K562 (cell line): ENCODE measurements at regions not wholly inside any gene's neighbourhood (a gene's known extent, or its start where the extent isn't known, plus 50 kb on each side); places are given as distances from the start of the nearest gene placed in this dataset.

ENCODE experiments used
- ATAC-seq: fragments of 200-7000 bp; cut with Tn5 transposase; 3 replicates; pipeline ENCODE4 v1.9.1; 2020; ENCODE audit warnings: moderate library complexity
- BruUV-seq: library from RNA; stranded (reverse); fragments of 400-500 nt; replicated peaks from 2 replicates; lab custom pipeline; 2021; lab: Mats Ljungman, UMichigan
- CTCF ChIA-PET: fragments of 300-600 bp; formaldehyde crosslinking; extraction: SDS; loops from one replicate; lab custom pipeline; 2021; ENCODE audit warnings: low intra/inter-chr PET ratio; lab: Yijun Ruan, JAX
- POLR2A ChIA-PET: fragments of 300-600, 350-650 bp; sonication (Branson Sonifier 250); formaldehyde crosslinking; extraction: SDS; loops from one replicate; lab custom pipeline; 2021; ENCODE audit warnings: antibody characterized with exemption, inconsistent platforms; lab: Yijun Ruan, JAX
- DNase-seq, 4 experiments: peaks; one replicate each; pipeline versions ENCODE4 v3.0.0 to v3.0.0-alpha.2; 2011 to 2018; ENCODE audit warnings: low spot score in 3 of 4, mixed read lengths in 3 of 4; ENCODE audit errors: extremely low read depth in 1 of 4
- FAIRE-seq: peaks from 2 replicates; lab custom pipeline; 2011; peaks lifted over from hg19 to GRCh38; lab: Jason Lieb, UNC
- H2AFZ ChIP-seq: 2 replicates; pipeline ENCODE4 v1.6.0; 2011; ENCODE audit warnings: low read depth, low read length, control low read depth, inconsistent platforms
- H3K27ac ChIP-seq: fragments of 200-600 bp; 3 replicates; pipeline ENCODE4 v1.8.0; 2011; ENCODE audit warnings: low read depth, mild to moderate bottlenecking, control low read depth, inconsistent platforms, low read length, moderate library complexity, mixed read lengths; ENCODE audit errors: extremely low read depth
- H3K27me3 ChIP-seq, 2 experiments: fragments of 300-600 bp in 1 of 2; 2 replicates in 1 of 2; 3 replicates in 1 of 2; pipeline versions ENCODE4 v1.6.0 to v1.8.0; 2011; ENCODE audit warnings: inconsistent platforms in 2 of 2, low read length in 2 of 2, mild to moderate bottlenecking in 1 of 2, mixed read lengths in 1 of 2, moderate library complexity in 1 of 2; ENCODE audit not compliant: control insufficient read depth in 2 of 2, insufficient read depth in 2 of 2
- H3K36me3 ChIP-seq: fragments of 300-600 bp; 3 replicates; pipeline ENCODE4 v1.8.0; 2011; ENCODE audit warnings: mild to moderate bottlenecking, low read length, inconsistent platforms; ENCODE audit not compliant: control insufficient read depth, insufficient read depth
- H3K4me1 ChIP-seq, 2 experiments: fragments of 200-600 bp in 1 of 2; replicated peaks in 1 of 2; 2 replicates in 1 of 2; 3 replicates in 1 of 2; pipeline versions ENCODE4 v1.5.1 to v1.8.0; 2011; ENCODE audit warnings: inconsistent platforms in 2 of 2, low read length in 2 of 2, mild to moderate bottlenecking in 1 of 2, mixed read lengths in 1 of 2, moderate library complexity in 1 of 2; ENCODE audit not compliant: control insufficient read depth in 2 of 2, insufficient read depth in 2 of 2
- H3K4me2 ChIP-seq: 2 replicates; pipeline ENCODE4 v1.6.1; 2011; ENCODE audit warnings: low read length, control low read depth, inconsistent platforms, mixed read lengths; ENCODE audit not compliant: insufficient read depth
- H3K4me3 ChIP-seq: fragments of 200-600 bp; sonication (generic), shearing (Covaris generic); 2 replicates; pipeline ENCODE4 v1.5.1; 2016; ENCODE audit warnings: control low read depth, inconsistent platforms
- H3K79me2 ChIP-seq: fragments of 200-600 bp; 3 replicates; pipeline ENCODE4 v1.8.0; 2011; ENCODE audit warnings: low read length, inconsistent platforms; ENCODE audit not compliant: control insufficient read depth, insufficient read depth
- H3K9ac ChIP-seq, 2 experiments: 2 replicates each; pipeline versions ENCODE4 v1.6.0 to v1.6.1; 2011; ENCODE audit warnings: low read depth in 2 of 2, low read length in 2 of 2, control low read depth in 1 of 2, inconsistent platforms in 1 of 2, mild to moderate bottlenecking in 1 of 2, mixed read lengths in 1 of 2; ENCODE audit not compliant: insufficient read depth in 1 of 2
- H3K9me1 ChIP-seq: one replicate; pipeline ENCODE4 v1.6.0; 2011; ENCODE audit warnings: inconsistent platforms, mild to moderate bottlenecking, low read length, moderate library complexity; ENCODE audit not compliant: control insufficient read depth, insufficient read depth
- H3K9me3 ChIP-seq: replicated peaks from 2 replicates; pipeline ENCODE4 v1.5.1; 2011; ENCODE audit warnings: low read depth, low read length, inconsistent platforms; ENCODE audit not compliant: control insufficient read depth, insufficient read depth
- H4K20me1 ChIP-seq: replicated peaks from 2 replicates; pipeline ENCODE4 v1.6.1; 2011; ENCODE audit warnings: low read length, inconsistent platforms, mixed read lengths; ENCODE audit not compliant: control insufficient read depth, insufficient read depth
- ETV6 ChIP-seq, 3 experiments: fragments of 150-350 bp in 1 of 3; sonication (generic) in 1 of 3; formaldehyde crosslinking in 1 of 3; IDR thresholded peaks; 2 replicates each; pipeline versions ENCODE4 v1.6.1 to v1.8.0; 2014 to 2022; ENCODE audit warnings: borderline replicate concordance in 2 of 3, low read depth in 2 of 3, antibody characterized with exemption in 1 of 3, low read length in 1 of 3, mild to moderate bottlenecking in 1 of 3, missing genetic modification reagents in 1 of 3
- HIVEP1 ChIP-seq: fragments of 250-450 bp; sonication (Bioruptor Pico); IDR thresholded peaks from 2 replicates; pipeline ENCODE4 v1.4.0; 2020; ENCODE audit warnings: mild to moderate bottlenecking
- HMG20A ChIP-seq: fragments of 450-650 bp; formaldehyde crosslinking; conservative IDR thresholded peaks from 2 replicates; pipeline ENCODE4 v1.4.0; 2020; ENCODE audit warnings: mild to moderate bottlenecking, mixed read lengths
- HNRNPH1 ChIP-seq: fragments of 200-400 bp; formaldehyde crosslinking; optimal IDR thresholded peaks from 2 replicates; pipeline ENCODE3; 2017; ENCODE audit warnings: low read depth, mild to moderate bottlenecking, low read length, moderate library complexity
- JUNB ChIP-seq: fragments of 450-650 bp; formaldehyde crosslinking; conservative IDR thresholded peaks from 2 replicates; pipeline ENCODE4 v1.4.0; 2020; ENCODE audit warnings: mild to moderate bottlenecking
- NELFE ChIP-seq: IDR thresholded peaks from 2 replicates; pipeline ENCODE4 v1.6.1; 2011; ENCODE audit warnings: mild to moderate bottlenecking; ENCODE audit not compliant: insufficient read depth, insufficient read length
- OTX1 ChIP-seq: fragments of 450-650 bp; formaldehyde crosslinking; IDR thresholded peaks from 2 replicates; pipeline ENCODE4 v1.4.0; 2022; ENCODE audit warnings: mild to moderate bottlenecking
- POLR3A ChIP-seq: IDR thresholded peaks from 2 replicates; pipeline ENCODE4 v1.6.1; 2011; ENCODE audit warnings: borderline replicate concordance, mild to moderate bottlenecking, moderate library complexity; ENCODE audit not compliant: insufficient read length, insufficient read depth; ENCODE audit errors: extremely low read depth
- PRDM10 ChIP-seq: fragments of 450-650 bp; IDR thresholded peaks from 2 replicates; pipeline ENCODE4 v1.6.1; 2018; ENCODE audit not compliant: partially characterized antibody
- PREB ChIP-seq: sonication (generic); formaldehyde crosslinking; IDR thresholded peaks from 2 replicates; pipeline ENCODE4 v1.8.1; 2023; ENCODE audit warnings: mild to moderate bottlenecking, missing genetic modification reagents
- PYGO2 ChIP-seq: fragments of 450-650 bp; IDR thresholded peaks from 2 replicates; pipeline ENCODE4 v1.6.1; 2016; ENCODE audit warnings: mild to moderate bottlenecking, missing genetic modification characterization, moderate library complexity, missing compliant biosample characterization
- SRSF7 ChIP-seq: fragments of 200-400 bp; formaldehyde crosslinking; optimal IDR thresholded peaks from 2 replicates; pipeline ENCODE3; 2017; ENCODE audit warnings: mild to moderate bottlenecking, low read depth, low read length
- STAT5A ChIP-seq: IDR thresholded peaks from 2 replicates; pipeline ENCODE4 v1.6.1; 2012; ENCODE audit warnings: low read length, inconsistent platforms, borderline replicate concordance
- SUPT5H ChIP-seq: fragments of 450-650 bp; IDR thresholded peaks from 2 replicates; pipeline ENCODE4 v1.6.1; 2016
- ZNF431 ChIP-seq: sonication (generic); formaldehyde crosslinking; IDR thresholded peaks from 2 replicates; pipeline ENCODE4 v1.8.0; 2022; ENCODE audit warnings: mild to moderate bottlenecking, missing genetic modification reagents
- WGBS: fragments of 100-300 bp; shearing (Covaris generic); methylation state at CpG from one replicate; pipeline ENCODE4 v1.1.6; 2016; ENCODE audit warnings: low coverage, mixed read lengths; ENCODE audit not compliant: insufficient coverage; ENCODE audit errors: missing lambda C conversion rate; 5-methylcytosine and 5-hydroxymethylcytosine counted together
- in situ Hi-C: fragments of 300-500 bp; cut with MboI; formaldehyde crosslinking; loops from 4 replicates; pipeline ENCODE4 v1.15.0; 2018; ENCODE audit warnings: inconsistent platforms, mixed read lengths
- intact Hi-C: fragments of 100-400 bp; cut with micrococcal nuclease; formaldehyde crosslinking; loops from 2 replicates; pipeline ENCODE4 v1.14.2; 2022
- TF ChIP-seq, protein P1 (sequence below): fragments of 450-650 bp; IDR thresholded peaks from 2 replicates; pipeline ENCODE4 v1.7.0; 2016; ENCODE audit warnings: borderline replicate concordance

- Histone ChIP-seq H3K4me2 (no peak overlapping the region), H3K4me3 (no peak overlapping the region), H3K79me2 (no peaks in the 10 kb centered on the region), H3K9me3 (no peaks in the 10 kb centered on the region), H3K9ac (no peak overlapping the region), H3K27ac (no peak overlapping the region), H3K27me3 (no peaks in the 10 kb centered on the region), H3K4me1 (peaks cover 0 to 9% of the 10 kb centered on the region in 2 experiments; a peak in 2 of 5 replicates), H2AFZ (no peak overlapping the region), H3K9me1 (no peaks in the 10 kb centered on the region), H3K36me3 (no peaks in the 10 kb centered on the region), H4K20me1 (no peaks in the 10 kb centered on the region)
- ATAC-seq (no peak), FAIRE-seq (no peak), DNase-seq (no peak)
- no TSS peak for BruUV-seq
- ChIA-PET CTCF (no interaction called here), POLR2A (no interaction called here)
- in situ Hi-C loops (no loop called here), intact Hi-C loops (no loop called here)
- 11% methylated on average over 5 of the region's 5 CpGs for WGBS
- no peak for TF ChIP-seq STAT5A
- no peak for TF ChIP-seq JUNB (CRISPR knock-in tag)
- no peak for TF ChIP-seq PYGO2 (tag)
- no peak for TF ChIP-seq HIVEP1 (CRISPR knock-in tag)
- no peak for TF ChIP-seq PREB (CRISPR knock-in tag)
- no peak for TF ChIP-seq HMG20A (CRISPR knock-in tag)
- TF ChIP-seq PRDM10, result no peak
- TF ChIP-seq NELFE, result no peak
- no peak for TF ChIP-seq POLR3A
- TF ChIP-seq, protein P1, sequence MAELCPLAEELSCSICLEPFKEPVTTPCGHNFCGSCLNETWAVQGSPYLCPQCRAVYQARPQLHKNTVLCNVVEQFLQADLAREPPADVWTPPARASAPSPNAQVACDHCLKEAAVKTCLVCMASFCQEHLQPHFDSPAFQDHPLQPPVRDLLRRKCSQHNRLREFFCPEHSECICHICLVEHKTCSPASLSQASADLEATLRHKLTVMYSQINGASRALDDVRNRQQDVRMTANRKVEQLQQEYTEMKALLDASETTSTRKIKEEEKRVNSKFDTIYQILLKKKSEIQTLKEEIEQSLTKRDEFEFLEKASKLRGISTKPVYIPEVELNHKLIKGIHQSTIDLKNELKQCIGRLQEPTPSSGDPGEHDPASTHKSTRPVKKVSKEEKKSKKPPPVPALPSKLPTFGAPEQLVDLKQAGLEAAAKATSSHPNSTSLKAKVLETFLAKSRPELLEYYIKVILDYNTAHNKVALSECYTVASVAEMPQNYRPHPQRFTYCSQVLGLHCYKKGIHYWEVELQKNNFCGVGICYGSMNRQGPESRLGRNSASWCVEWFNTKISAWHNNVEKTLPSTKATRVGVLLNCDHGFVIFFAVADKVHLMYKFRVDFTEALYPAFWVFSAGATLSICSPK, result no peak
- TF ChIP-seq HNRNPH1, result no peak
- no peak for TF ChIP-seq ETV6 (IDR thresholded peaks at IDR 0.05; ENCODE audit: borderline replicate concordance in 1 of 2, low read depth in 2 of 2, low read length in 1 of 2)
- no peak for TF ChIP-seq ETV6 (CRISPR knock-in tag; IDR thresholded peaks at IDR 0.05; ENCODE audit: borderline replicate concordance)
- TF ChIP-seq SUPT5H, result no peak
- no peak for TF ChIP-seq OTX1 (CRISPR knock-in tag)
- no peak for TF ChIP-seq ZNF431 (CRISPR knock-in tag)
- TF ChIP-seq SRSF7, result no peak
These were observed 431.4 kb upstream of the TNP1 start for GRCh38 chr2:217291259-217291658.
